ENCODE measurements at regions not wholly inside any gene's neighbourhood (a gene's known extent, or its start where the extent isn't known, plus 50 kb on each side); places are given as distances from the start of the nearest gene placed in this dataset.

GRCh38 chr9:1384816-1385215, 334.7 kb downstream of the DMRT2 start:
- no peak for DNase-seq
- Mint-ChIP-seq H3K4me3 (no peak overlapping the region), H3K4me1 (ENCODE audit: low read depth) (no peaks in the 10 kb centered on the region), H3K27ac (no peak overlapping the region), H3K9me3 (peaks cover 0 to 2% of the 10 kb centered on the region in 2 donors), H3K27me3 (ENCODE audit: low read depth) (no peaks in the 10 kb centered on the region), H3K36me3 (ENCODE audit: insufficient read depth in 2 of 2) (no peaks in the 10 kb centered on the region)
- no peak for ATAC-seq (replicated peaks in 1 of 2)

DNA sequence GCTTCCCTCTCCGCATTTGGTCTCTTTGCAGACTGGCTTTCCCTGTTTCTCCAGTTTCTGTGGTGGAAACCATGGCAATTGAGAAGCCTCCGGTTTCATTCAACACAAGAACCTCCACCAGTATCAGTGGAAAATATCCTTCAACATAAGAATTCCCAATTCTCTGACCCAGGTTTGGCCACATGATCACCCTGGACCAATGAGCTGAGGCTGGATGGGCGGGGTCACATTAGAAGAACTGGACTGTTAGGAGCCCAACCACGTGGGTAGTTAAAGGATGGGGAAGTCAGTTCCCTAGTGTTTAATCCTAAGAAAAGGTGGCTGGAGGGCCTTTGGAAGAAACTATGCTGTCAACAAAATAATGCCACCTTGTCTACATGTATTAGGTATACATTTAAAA, 336.3 kb downstream of the DMRT2 start:
- H3K27me3 Mint-ChIP-seq (ENCODE audit: low read depth) = no peaks in the 10 kb centered on the region
- no peaks in the 10 kb centered on the region for H3K9me3 Mint-ChIP-seq
- H3K4me3 Mint-ChIP-seq = no peak overlapping the region
- no peak for DNase-seq
- no peak for ATAC-seq (replicated peaks in 1 of 2)
- H3K27ac Mint-ChIP-seq = no peak overlapping the region
- no peaks in the 10 kb centered on the region for H3K36me3 Mint-ChIP-seq (ENCODE audit: insufficient read depth in 2 of 2)
- no peaks in the 10 kb centered on the region for H3K4me1 Mint-ChIP-seq (ENCODE audit: low read depth)

DNA sequence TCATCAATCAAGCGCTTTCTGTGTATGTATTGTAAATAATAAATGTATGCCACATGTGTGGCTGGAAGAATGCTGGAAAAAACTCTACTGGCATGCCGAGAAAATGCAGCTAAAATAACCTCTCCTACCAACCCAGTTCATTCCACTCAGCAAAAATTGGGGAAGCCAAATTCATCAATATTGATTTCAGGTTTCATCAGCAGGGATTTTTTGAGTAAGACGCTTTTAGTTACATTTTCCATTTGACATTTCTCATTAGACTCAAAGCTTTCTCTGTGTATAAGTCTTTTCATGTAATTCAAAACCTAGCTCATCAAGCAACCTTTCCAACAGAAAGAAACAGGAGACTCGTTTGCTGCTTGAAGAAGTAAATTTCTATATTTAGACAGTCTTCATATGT, 338.1 kb downstream of the DMRT2 start:
- Mint-ChIP-seq H3K36me3 (ENCODE audit: insufficient read depth in 2 of 2) (no peaks in the 10 kb centered on the region), H3K27ac (no peak overlapping the region), H3K9me3 (no peaks in the 10 kb centered on the region), H3K4me3 (no peak overlapping the region), H3K4me1 (ENCODE audit: low read depth) (no peaks in the 10 kb centered on the region), H3K27me3 (ENCODE audit: low read depth) (no peaks in the 10 kb centered on the region)
- DNase-seq (no peak), ATAC-seq (replicated peaks in 1 of 2) (no peak)

DNA sequence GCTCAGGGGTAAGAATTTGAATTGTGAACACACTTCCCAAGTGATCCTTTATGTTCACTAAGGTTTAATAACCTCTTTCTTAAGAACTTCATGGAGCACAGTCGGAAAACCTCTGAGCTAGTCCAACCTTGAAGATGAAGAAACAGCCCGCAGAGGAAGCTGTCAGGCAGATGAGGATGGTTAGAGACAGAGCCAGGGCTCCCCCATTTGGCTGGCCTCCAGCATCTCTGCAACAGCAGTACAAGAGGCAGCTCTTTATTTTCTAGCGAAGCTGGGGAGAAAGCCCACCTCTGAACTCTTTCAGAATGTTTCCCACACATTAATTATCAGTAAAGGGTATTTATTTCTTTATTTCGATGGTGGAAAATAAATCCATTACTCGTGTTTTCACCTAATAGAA, 350.8 kb downstream of the DMRT2 start:
- peaks cover 0 to 1% of the 10 kb centered on the region in 2 donors for H3K9me3 Mint-ChIP-seq
- no peaks in the 10 kb centered on the region for H3K27me3 Mint-ChIP-seq (ENCODE audit: low read depth)
- no peaks in the 10 kb centered on the region for H3K4me1 Mint-ChIP-seq (ENCODE audit: low read depth)
- H3K36me3 Mint-ChIP-seq (ENCODE audit: insufficient read depth in 2 of 2) = no peaks in the 10 kb centered on the region
- no peak for ATAC-seq (replicated peaks in 1 of 2)
- H3K27ac Mint-ChIP-seq = no peak overlapping the region
- no peak for DNase-seq
- no peak overlapping the region for H3K4me3 Mint-ChIP-seq

DNA sequence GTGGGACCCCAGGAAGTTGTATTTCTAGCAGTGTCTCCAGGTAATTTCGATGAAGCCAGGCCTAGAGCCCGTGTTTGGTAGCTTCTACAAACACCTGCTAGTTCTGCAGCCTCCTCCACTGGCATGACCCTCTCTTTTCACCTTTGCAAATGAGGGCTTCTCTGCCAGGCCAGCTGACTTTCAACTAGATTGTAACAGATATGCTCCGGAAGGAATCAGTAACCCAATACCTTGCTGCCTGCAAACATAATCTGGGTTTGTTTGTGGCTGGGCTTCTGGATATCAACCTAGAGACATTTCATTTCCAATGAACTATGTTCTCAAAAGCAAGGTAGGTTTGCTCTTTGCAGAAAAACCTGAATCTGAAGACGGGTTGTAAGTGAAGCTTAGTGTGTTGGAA, 354.8 kb downstream of the DMRT2 start:
- no peaks in the 10 kb centered on the region for H3K27me3 Mint-ChIP-seq (ENCODE audit: low read depth)
- DNase-seq (no peak), ATAC-seq (replicated peaks in 1 of 2) (no peak)
- H3K36me3 Mint-ChIP-seq (ENCODE audit: insufficient read depth in 2 of 2) = no peaks in the 10 kb centered on the region
- no peaks in the 10 kb centered on the region for H3K4me1 Mint-ChIP-seq (ENCODE audit: low read depth)
- H3K4me3 Mint-ChIP-seq = no peak overlapping the region
- H3K27ac Mint-ChIP-seq = no peak overlapping the region
- H3K9me3 Mint-ChIP-seq = no peaks in the 10 kb centered on the region

- no peaks in the 10 kb centered on the region for H3K9me3 Mint-ChIP-seq
- DNase-seq (no peak), ATAC-seq (replicated peaks in 1 of 2) (no peak)
- no peaks in the 10 kb centered on the region for H3K36me3 Mint-ChIP-seq (ENCODE audit: insufficient read depth in 2 of 2)
- H3K27me3 Mint-ChIP-seq (ENCODE audit: low read depth) = no peaks in the 10 kb centered on the region
- no peak overlapping the region for H3K27ac Mint-ChIP-seq
- H3K4me1 Mint-ChIP-seq (ENCODE audit: low read depth) = no peaks in the 10 kb centered on the region
- no peak overlapping the region for H3K4me3 Mint-ChIP-seq
Observed at GRCh38 chr9:1411826-1412225, 361.7 kb downstream of the DMRT2 start.

GRCh38 chr9:1414711-1415131, 364.6 kb downstream of the DMRT2 start:
- Mint-ChIP-seq H3K4me1 (ENCODE audit: low read depth) (no peaks in the 10 kb centered on the region), H3K9me3 (no peaks in the 10 kb centered on the region), H3K27me3 (ENCODE audit: low read depth) (no peaks in the 10 kb centered on the region), H3K27ac (no peak overlapping the region), H3K36me3 (ENCODE audit: insufficient read depth in 2 of 2) (no peaks in the 10 kb centered on the region), H3K4me3 (no peak overlapping the region)
- DNase-seq (no peak), ATAC-seq (replicated peaks in 1 of 2) (no peak)

GRCh38 chr9:1415146-1415545, 365.0 kb downstream of the DMRT2 start:
- ATAC-seq (replicated peaks in 1 of 2) (no peak), DNase-seq (no peak)
- Mint-ChIP-seq H3K4me3 (no peak overlapping the region), H3K9me3 (no peaks in the 10 kb centered on the region), H3K36me3 (ENCODE audit: insufficient read depth in 2 of 2) (no peaks in the 10 kb centered on the region), H3K4me1 (ENCODE audit: low read depth) (no peaks in the 10 kb centered on the region), H3K27me3 (ENCODE audit: low read depth) (no peaks in the 10 kb centered on the region), H3K27ac (no peak overlapping the region)

DNA sequence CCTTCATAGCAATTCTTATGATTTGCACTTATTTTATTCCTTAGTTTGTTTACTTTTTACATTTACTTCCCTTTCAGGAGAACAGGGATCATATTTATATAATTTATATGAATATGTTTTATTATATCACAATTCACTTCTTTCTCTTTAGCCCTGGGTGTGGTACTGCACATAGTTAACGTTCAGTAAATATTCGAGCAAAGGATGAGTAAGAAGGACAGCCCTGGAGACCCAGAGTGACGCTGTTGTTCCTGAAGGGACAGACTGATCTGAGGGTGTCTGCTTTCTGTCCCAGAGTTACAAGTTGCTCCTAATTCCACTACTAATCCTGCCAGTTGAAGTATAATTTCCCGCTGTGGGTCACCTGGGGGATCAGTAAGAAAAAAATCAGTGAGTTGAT, 366.1 kb downstream of the DMRT2 start:
- Mint-ChIP-seq H3K27ac (no peak overlapping the region), H3K4me1 (ENCODE audit: low read depth) (no peaks in the 10 kb centered on the region), H3K27me3 (ENCODE audit: low read depth) (no peaks in the 10 kb centered on the region), H3K4me3 (no peak overlapping the region), H3K9me3 (no peaks in the 10 kb centered on the region), H3K36me3 (ENCODE audit: insufficient read depth in 2 of 2) (no peaks in the 10 kb centered on the region)
- no peak for DNase-seq
- ATAC-seq (replicated peaks in 1 of 2) = no peak

DNA sequence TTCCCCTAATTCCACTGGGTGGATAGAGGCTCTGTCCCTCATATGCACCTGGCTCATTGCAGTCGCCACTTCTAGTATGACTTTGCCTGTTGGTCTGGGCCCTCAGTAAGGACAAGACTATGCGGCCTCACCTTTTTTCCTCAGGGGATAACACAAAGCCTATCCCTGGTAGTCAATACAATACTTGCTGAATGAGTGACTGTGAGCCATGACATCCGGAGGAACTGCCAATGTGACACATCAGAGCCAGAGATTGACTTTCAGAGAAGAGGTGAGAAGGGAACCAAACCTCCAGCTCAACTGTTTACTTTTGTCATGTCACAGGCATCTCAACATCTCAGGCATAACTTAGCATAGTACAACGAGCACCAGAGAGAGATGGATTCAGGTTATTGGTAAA, 371.3 kb downstream of the DMRT2 start:
- Mint-ChIP-seq H3K4me1 (ENCODE audit: low read depth) (no peaks in the 10 kb centered on the region), H3K27me3 (ENCODE audit: low read depth) (no peaks in the 10 kb centered on the region), H3K36me3 (ENCODE audit: insufficient read depth in 2 of 2) (no peaks in the 10 kb centered on the region), H3K4me3 (no peak overlapping the region), H3K27ac (no peak overlapping the region), H3K9me3 (peaks cover 0 to 3% of the 10 kb centered on the region in 2 donors)
- no peak for DNase-seq
- no peak for ATAC-seq (replicated peaks in 1 of 2)

- ATAC-seq (replicated peaks in 1 of 2) (no peak), DNase-seq (no peak)
- H3K4me3 Mint-ChIP-seq = no peak overlapping the region
- no peaks in the 10 kb centered on the region for H3K4me1 Mint-ChIP-seq (ENCODE audit: low read depth)
- H3K27ac Mint-ChIP-seq = no peak overlapping the region
- H3K9me3 Mint-ChIP-seq = peaks cover 0 to 3% of the 10 kb centered on the region in 2 donors
- no peaks in the 10 kb centered on the region for H3K27me3 Mint-ChIP-seq (ENCODE audit: low read depth)
- H3K36me3 Mint-ChIP-seq (ENCODE audit: insufficient read depth in 2 of 2) = no peaks in the 10 kb centered on the region
Observed at GRCh38 chr9:1427875-1428274, 377.7 kb downstream of the DMRT2 start.

GRCh38 chr9:1429297-1429696, 379.1 kb downstream of the DMRT2 start:
- no peak for DNase-seq
- H3K27ac Mint-ChIP-seq = no peak overlapping the region
- no peaks in the 10 kb centered on the region for H3K4me1 Mint-ChIP-seq (ENCODE audit: low read depth)
- H3K4me3 Mint-ChIP-seq = no peak overlapping the region
- H3K9me3 Mint-ChIP-seq = no peaks in the 10 kb centered on the region
- no peaks in the 10 kb centered on the region for H3K36me3 Mint-ChIP-seq (ENCODE audit: insufficient read depth in 2 of 2)
- ATAC-seq (replicated peaks in 1 of 2) = no peak
- H3K27me3 Mint-ChIP-seq (ENCODE audit: low read depth) = no peaks in the 10 kb centered on the region

DNA sequence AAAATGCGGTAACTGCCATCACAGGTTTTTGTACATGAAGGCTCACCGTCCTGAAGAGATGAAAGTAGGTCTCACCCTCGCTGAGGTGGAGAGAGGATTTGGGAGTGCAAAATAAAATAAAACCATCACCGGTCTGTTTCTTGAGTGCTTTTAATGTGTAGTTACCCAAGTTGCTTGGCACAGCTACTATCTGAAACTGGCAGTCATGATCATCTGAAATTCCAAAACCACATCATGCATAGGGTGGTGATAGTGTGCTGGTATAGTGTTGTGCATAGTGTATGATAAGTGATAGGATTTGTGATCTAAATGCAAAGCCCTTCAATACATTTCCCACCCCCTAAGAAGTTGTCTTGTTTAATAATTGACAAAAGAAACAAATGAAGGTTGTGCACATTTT, 381.3 kb downstream of the DMRT2 start:
- DNase-seq = no peak
- Mint-ChIP-seq H3K36me3 (ENCODE audit: insufficient read depth in 2 of 2) (no peaks in the 10 kb centered on the region), H3K27me3 (ENCODE audit: low read depth) (no peaks in the 10 kb centered on the region), H3K4me3 (no peak overlapping the region), H3K9me3 (no peaks in the 10 kb centered on the region), H3K4me1 (ENCODE audit: low read depth) (no peaks in the 10 kb centered on the region), H3K27ac (no peak overlapping the region)
- ATAC-seq (replicated peaks in 1 of 2) = no peak

DNA sequence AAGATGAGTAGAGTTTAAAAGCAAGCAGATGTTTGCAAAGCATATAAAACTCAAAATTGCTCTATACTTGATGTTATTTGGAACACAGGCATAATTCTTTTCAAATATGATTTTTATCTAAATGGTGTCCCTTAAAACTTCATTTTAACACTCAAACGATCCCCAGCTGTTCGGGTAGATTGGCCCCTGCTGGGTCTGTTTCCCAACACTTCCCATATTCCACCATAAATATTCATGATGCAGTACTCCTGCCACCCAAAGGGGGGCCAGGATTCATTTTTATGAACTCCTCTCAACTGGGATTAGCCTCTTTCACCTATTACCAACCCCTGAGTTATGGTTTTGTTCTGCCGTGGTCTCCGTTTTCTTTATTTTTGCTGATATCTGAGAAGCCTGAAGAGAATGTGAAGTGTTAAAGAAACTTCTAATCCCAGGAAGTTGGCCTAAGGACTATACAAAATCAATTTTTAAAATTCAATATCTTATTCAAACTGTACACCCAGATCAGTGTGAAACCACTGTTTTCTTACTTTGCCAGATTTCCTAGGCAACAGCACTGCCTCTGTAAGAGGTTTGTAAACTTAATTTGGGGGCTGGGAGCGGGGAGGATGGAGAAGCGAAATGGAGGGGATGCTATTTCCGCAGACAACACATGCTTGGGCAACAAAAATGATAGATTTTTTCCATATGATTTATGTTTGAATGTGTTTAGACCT, 384.1 kb downstream of the DMRT2 start:
- Mint-ChIP-seq H3K4me1 (ENCODE audit: low read depth) (no peaks in the 10 kb centered on the region), H3K9me3 (peaks cover 0 to 1% of the 10 kb centered on the region in 2 donors), H3K4me3 (no peak overlapping the region), H3K27me3 (ENCODE audit: low read depth) (peaks cover 4% of the 10 kb centered on the region), H3K27ac (no peak overlapping the region), H3K36me3 (ENCODE audit: insufficient read depth in 2 of 2) (no peaks in the 10 kb centered on the region)
- ATAC-seq (replicated peaks in 1 of 2) (no peak), DNase-seq (no peak)

Data from activated T-cell treated with anti-CD3 and anti-CD28 coated beads, Interleukin-2, amount 50 U/mL, for 72 hours (primary cell).